ENCODE measurements at regions not wholly inside any gene's neighbourhood (a gene's known extent, or its start where the extent isn't known, plus 50 kb on each side); places are given as distances from the start of the nearest gene placed in this dataset.
"Not testable (repeated sequence)": the region's sequence is repeated elsewhere in the genome, so short reads cannot be mapped to it uniquely, and the experiment has no call there.

- DNase-seq (ENCODE audit: insufficient read length, low spot score) (no peak), FAIRE-seq (no peak)
- TF ChIP-seq POLR2A (IDR thresholded peaks at IDR 0.05; ENCODE audit: low read depth, low read length) = no peak
These were observed 146.6 kb downstream of the SLC24A2 start for GRCh38 chr9:19642256-19642655.

- FAIRE-seq (no peak), DNase-seq (ENCODE audit: insufficient read length, low spot score) (no peak)
- TF ChIP-seq POU2F2 (IDR thresholded peaks at IDR 0.05; ENCODE audit: low read depth, low read length) (no peak), POLR2AphosphoS5 (IDR thresholded peaks at IDR 0.05; ENCODE audit: low read depth, low read length) (no peak), POLR2A (IDR thresholded peaks at IDR 0.05; ENCODE audit: low read depth, low read length) (no peak), SPI1 (IDR thresholded peaks at IDR 0.05; ENCODE audit: low read depth, low read length) (no peak), PAX5 (IDR thresholded peaks at IDR 0.05; ENCODE audit: insufficient read depth, low read length, severe bottlenecking) (no peak), TAF1 (IDR thresholded peaks at IDR 0.05; ENCODE audit: low read depth, low read length) (no peak)
These were observed 147.8 kb downstream of the SLC24A2 start for GRCh38 chr9:19641046-19641445.

GRCh38 chr9:19640014-19640413, 148.8 kb downstream of the SLC24A2 start:
- TF ChIP-seq TAF1 (IDR thresholded peaks at IDR 0.05; ENCODE audit: low read depth, low read length) (no peak), PAX5 (IDR thresholded peaks at IDR 0.05; ENCODE audit: insufficient read depth, low read length, severe bottlenecking) (no peak), POU2F2 (IDR thresholded peaks at IDR 0.05; ENCODE audit: low read depth, low read length) (no peak), POLR2A (IDR thresholded peaks at IDR 0.05; ENCODE audit: low read depth, low read length) (no peak), POLR2AphosphoS5 (IDR thresholded peaks at IDR 0.05; ENCODE audit: low read depth, low read length) (no peak), SPI1 (IDR thresholded peaks at IDR 0.05; ENCODE audit: low read depth, low read length) (no peak)
- no peak for FAIRE-seq
- no peak for DNase-seq (ENCODE audit: insufficient read length, low spot score)

GRCh38 chr9:19637084-19637483, 151.8 kb downstream of the SLC24A2 start:
- TF ChIP-seq POU2F2 (IDR thresholded peaks at IDR 0.05; ENCODE audit: low read depth, low read length) = no peak
- TF ChIP-seq PAX5 (IDR thresholded peaks at IDR 0.05; ENCODE audit: insufficient read depth, low read length, severe bottlenecking) = no peak
- TF ChIP-seq TAF1 (IDR thresholded peaks at IDR 0.05; ENCODE audit: low read depth, low read length) = no peak
- TF ChIP-seq POLR2A (IDR thresholded peaks at IDR 0.05; ENCODE audit: low read depth, low read length) = no peak
- TF ChIP-seq SPI1 (IDR thresholded peaks at IDR 0.05; ENCODE audit: low read depth, low read length) = no peak
- no peak for TF ChIP-seq POLR2AphosphoS5 (IDR thresholded peaks at IDR 0.05; ENCODE audit: low read depth, low read length)
- FAIRE-seq = no peak

GRCh38 chr9:19634881-19635280, 154.0 kb downstream of the SLC24A2 start:
- no peak for TF ChIP-seq POU2F2 (IDR thresholded peaks at IDR 0.05; ENCODE audit: low read depth, low read length)
- no peak for TF ChIP-seq SPI1 (IDR thresholded peaks at IDR 0.05; ENCODE audit: low read depth, low read length)
- TF ChIP-seq POLR2AphosphoS5 (IDR thresholded peaks at IDR 0.05; ENCODE audit: low read depth, low read length) = no peak
- no peak for TF ChIP-seq PAX5 (IDR thresholded peaks at IDR 0.05; ENCODE audit: insufficient read depth, low read length, severe bottlenecking)
- TF ChIP-seq POLR2A (IDR thresholded peaks at IDR 0.05; ENCODE audit: low read depth, low read length) = no peak
- TF ChIP-seq TAF1 (IDR thresholded peaks at IDR 0.05; ENCODE audit: low read depth, low read length) = no peak
- DNase-seq (ENCODE audit: insufficient read length, low spot score) (no peak), FAIRE-seq (no peak)

More at GRCh38 chr9:19637084-19637483, 151.8 kb downstream of the SLC24A2 start:
- no peak for DNase-seq (ENCODE audit: insufficient read length, low spot score)

- FAIRE-seq (no peak), DNase-seq (ENCODE audit: insufficient read length, low spot score) (no peak)
- TF ChIP-seq PAX5 (IDR thresholded peaks at IDR 0.05; ENCODE audit: insufficient read depth, low read length, severe bottlenecking) (no peak), TAF1 (IDR thresholded peaks at IDR 0.05; ENCODE audit: low read depth, low read length) (no peak), POU2F2 (IDR thresholded peaks at IDR 0.05; ENCODE audit: low read depth, low read length) (no peak), POLR2AphosphoS5 (IDR thresholded peaks at IDR 0.05; ENCODE audit: low read depth, low read length) (no peak), SPI1 (IDR thresholded peaks at IDR 0.05; ENCODE audit: low read depth, low read length) (no peak)
These were observed 157.7 kb downstream of the SLC24A2 start for GRCh38 chr9:19631181-19631580.

- no peak for DNase-seq (ENCODE audit: insufficient read length, low spot score)
- no peak for FAIRE-seq
- TF ChIP-seq POU2F2 (IDR thresholded peaks at IDR 0.05; ENCODE audit: low read depth, low read length) (no peak), POLR2AphosphoS5 (IDR thresholded peaks at IDR 0.05; ENCODE audit: low read depth, low read length) (no peak), SPI1 (IDR thresholded peaks at IDR 0.05; ENCODE audit: low read depth, low read length) (no peak), TAF1 (IDR thresholded peaks at IDR 0.05; ENCODE audit: low read depth, low read length) (no peak), POLR2A (IDR thresholded peaks at IDR 0.05; ENCODE audit: low read depth, low read length) (no peak), PAX5 (IDR thresholded peaks at IDR 0.05; ENCODE audit: insufficient read depth, low read length, severe bottlenecking) (no peak)
These were observed 158.1 kb downstream of the SLC24A2 start for GRCh38 chr9:19630760-19631159.

- DNase-seq (ENCODE audit: insufficient read length, low spot score) (no peak), FAIRE-seq (no peak)
- TF ChIP-seq SPI1 (IDR thresholded peaks at IDR 0.05; ENCODE audit: low read depth, low read length) = no peak
- no peak for TF ChIP-seq PAX5 (IDR thresholded peaks at IDR 0.05; ENCODE audit: insufficient read depth, low read length, severe bottlenecking)
- no peak for TF ChIP-seq POLR2AphosphoS5 (IDR thresholded peaks at IDR 0.05; ENCODE audit: low read depth, low read length)
- no peak for TF ChIP-seq POU2F2 (IDR thresholded peaks at IDR 0.05; ENCODE audit: low read depth, low read length)
- no peak for TF ChIP-seq POLR2A (IDR thresholded peaks at IDR 0.05; ENCODE audit: low read depth, low read length)
- TF ChIP-seq TAF1 (IDR thresholded peaks at IDR 0.05; ENCODE audit: low read depth, low read length) = no peak
These were observed 159.3 kb downstream of the SLC24A2 start for GRCh38 chr9:19629488-19629887.

- not testable (repeated sequence) for DNase-seq (ENCODE audit: insufficient read length, low spot score); FAIRE-seq
These were observed 163.4 kb downstream of the SLC24A2 start for GRCh38 chr9:19625426-19625825.

GRCh38 chr9:19624519-19624918, 164.3 kb downstream of the SLC24A2 start:
- no peak for FAIRE-seq
- TF ChIP-seq POLR2A (IDR thresholded peaks at IDR 0.05; ENCODE audit: low read depth, low read length) (no peak), TAF1 (IDR thresholded peaks at IDR 0.05; ENCODE audit: low read depth, low read length) (no peak), PAX5 (IDR thresholded peaks at IDR 0.05; ENCODE audit: insufficient read depth, low read length, severe bottlenecking) (no peak), POU2F2 (IDR thresholded peaks at IDR 0.05; ENCODE audit: low read depth, low read length) (no peak), SPI1 (IDR thresholded peaks at IDR 0.05; ENCODE audit: low read depth, low read length) (no peak), POLR2AphosphoS5 (IDR thresholded peaks at IDR 0.05; ENCODE audit: low read depth, low read length) (no peak)
- no peak for DNase-seq (ENCODE audit: insufficient read length, low spot score)
